IMR-90 (cell line): ENCODE measurements at regions not wholly inside any gene's neighbourhood (a gene's known extent, or its start where the extent isn't known, plus 50 kb on each side); places are given as distances from the start of the nearest gene placed in this dataset.

Source experiments
- ATAC-seq: fragments of 200-7000 bp; cut with Tn5 transposase; 2 replicates; pipeline ENCODE4 v1.9.1; 2020; ENCODE audit warnings: low read depth, mild to moderate bottlenecking, moderate library complexity
- BruUV-seq: library from RNA; stranded (reverse); fragments of 400-500 nt; replicated peaks from 2 replicates; lab custom pipeline; 2021; lab: Mats Ljungman, UMichigan
- CTCF ChIA-PET: fragments of 300-600 bp; formaldehyde crosslinking; extraction: SDS; loops from one replicate; lab custom pipeline; 2021; ENCODE audit warnings: antibody characterized with exemption; lab: Yijun Ruan, JAX
- POLR2A ChIA-PET: fragments of 300-600 bp; sonication (Branson Sonifier 250); formaldehyde crosslinking; loops from one replicate; lab custom pipeline; 2022; ENCODE audit warnings: antibody characterized with exemption; ENCODE audit not compliant: unreplicated experiment; lab: Charles Lee
- DNase-seq: peaks from one replicate; pipeline ENCODE4 v3.0.0; 2013
- H2AFZ ChIP-seq: replicated peaks from 2 replicates; pipeline ENCODE3; 2013; ENCODE audit warnings: low read length, mild to moderate bottlenecking; ENCODE audit not compliant: poor library complexity
- H2AK5ac ChIP-seq: 2 replicates; pipeline ENCODE4 v1.6.1; 2013; ENCODE audit warnings: low read depth, low read length, inconsistent platforms
- H2AK9ac ChIP-seq: replicated peaks from 2 replicates; pipeline ENCODE3; 2013; ENCODE audit warnings: mild to moderate bottlenecking, low read depth, low read length, moderate library complexity; ENCODE audit not compliant: poor library complexity
- H2BK120ac ChIP-seq: 2 replicates; pipeline ENCODE4 v1.6.1; 2013; ENCODE audit warnings: low read depth, low read length, inconsistent platforms
- H2BK15ac ChIP-seq: 3 replicates; pipeline ENCODE4 v1.6.1; 2013; ENCODE audit warnings: low read depth, low read length, inconsistent platforms
- H2BK20ac ChIP-seq: 2 replicates; pipeline ENCODE4 v1.6.1; 2013; ENCODE audit warnings: low read depth, mild to moderate bottlenecking, inconsistent platforms, low read length, moderate library complexity
- H2BK5ac ChIP-seq: 2 replicates; pipeline ENCODE4 v1.6.1; 2013; ENCODE audit warnings: mild to moderate bottlenecking, low read depth, low read length, inconsistent platforms; ENCODE audit not compliant: poor library complexity, severe bottlenecking
- H3K14ac ChIP-seq: replicated peaks from 2 replicates; pipeline ENCODE4 v1.6.1; 2013; ENCODE audit warnings: low read depth, low read length, inconsistent platforms
- H3K18ac ChIP-seq: 2 replicates; pipeline ENCODE4 v1.6.1; 2013; ENCODE audit warnings: low read depth, low read length, control low read depth
- H3K23ac ChIP-seq: 2 replicates; pipeline ENCODE4 v1.6.1; 2013; ENCODE audit warnings: low read depth, low read length, inconsistent platforms
- H3K27ac ChIP-seq: 2 replicates; pipeline ENCODE4 v1.5.1; 2013; ENCODE audit warnings: mild to moderate bottlenecking, control low read depth, low read length; ENCODE audit not compliant: insufficient read depth
- H3K27me3 ChIP-seq: 2 replicates; pipeline ENCODE4 v1.6.1; 2013; ENCODE audit warnings: low read length; ENCODE audit not compliant: control insufficient read depth, insufficient read depth
- H3K36me3 ChIP-seq: 2 replicates; pipeline ENCODE4 v1.6.1; 2013; ENCODE audit warnings: low read length, mixed read lengths; ENCODE audit not compliant: control insufficient read depth, insufficient read depth
- H3K4ac ChIP-seq: 2 replicates; pipeline ENCODE4 v1.6.1; 2013; ENCODE audit warnings: low read depth, low read length, inconsistent platforms
- H3K4me1 ChIP-seq: 2 replicates; pipeline ENCODE4 v1.6.1; 2013; ENCODE audit warnings: low read length, mixed read lengths; ENCODE audit not compliant: control insufficient read depth, insufficient read depth
- H3K4me2 ChIP-seq: 2 replicates; pipeline ENCODE4 v1.6.1; 2013; ENCODE audit warnings: low read depth, mild to moderate bottlenecking, control low read depth, low read length, moderate library complexity
- H3K4me3 ChIP-seq: 2 replicates; pipeline ENCODE4 v1.5.1; 2013; ENCODE audit warnings: low read depth, mild to moderate bottlenecking, control low read depth, low read length, moderate library complexity; ENCODE audit not compliant: insufficient read depth
- H3K56ac ChIP-seq: 2 replicates; pipeline ENCODE4 v1.6.1; 2013; ENCODE audit warnings: low read length, inconsistent platforms; ENCODE audit not compliant: insufficient read depth; ENCODE audit errors: extremely low read depth
- H3K79me1 ChIP-seq, 2 experiments: 2 replicates each; pipeline ENCODE4 v1.6.1; 2013; ENCODE audit warnings: low read length in 2 of 2, inconsistent platforms in 1 of 2, low read depth in 1 of 2
- H3K9ac ChIP-seq: 2 replicates; pipeline ENCODE4 v1.6.1; 2013; ENCODE audit warnings: low read depth, low read length, control low read depth
- H3K9me1 ChIP-seq: 2 replicates; pipeline ENCODE4 v1.6.1; 2013; ENCODE audit warnings: low read length, inconsistent platforms; ENCODE audit not compliant: insufficient read depth
- H3K9me3 ChIP-seq: 2 replicates; pipeline ENCODE4 v1.6.1; 2013; ENCODE audit warnings: low read length; ENCODE audit not compliant: control insufficient read depth, insufficient read depth
- H4K20me1 ChIP-seq: 2 replicates; pipeline ENCODE4 v1.6.1; 2013; ENCODE audit warnings: low read length, inconsistent platforms; ENCODE audit not compliant: insufficient read depth
- H4K5ac ChIP-seq: 2 replicates; pipeline ENCODE4 v1.6.1; 2013; ENCODE audit warnings: mild to moderate bottlenecking, low read depth, low read length, control low read depth
- H4K8ac ChIP-seq, 2 experiments: 2 replicates each; pipeline ENCODE4 v1.6.1; 2013; ENCODE audit warnings: low read depth in 2 of 2, low read length in 2 of 2, control low read depth in 1 of 2, inconsistent platforms in 1 of 2
- H4K91ac ChIP-seq: 2 replicates; pipeline ENCODE4 v1.6.1; 2013; ENCODE audit warnings: low read depth, low read length, inconsistent platforms; ENCODE audit not compliant: insufficient read depth
- BHLHE40 ChIP-seq: fragments of 150-350 bp; IDR thresholded peaks from 2 replicates; pipeline ENCODE4 v1.6.1; 2016; ENCODE audit warnings: mild to moderate bottlenecking, low read depth, low read length
- CHD1 ChIP-seq: IDR thresholded peaks from 2 replicates; pipeline ENCODE4 v1.6.1; 2012; ENCODE audit warnings: low read depth, low read length, improper control_type of control experiment
- FOS ChIP-seq: fragments of 150-350 bp; IDR thresholded peaks from 2 replicates; pipeline ENCODE4 v1.6.1; 2016; ENCODE audit warnings: low read depth, low read length
- MAFK ChIP-seq: IDR thresholded peaks from 2 replicates; pipeline ENCODE4 v1.6.1; 2012; ENCODE audit warnings: low read depth, low read length, improper control_type of control experiment
- MAZ ChIP-seq: IDR thresholded peaks from 2 replicates; pipeline ENCODE4 v1.6.1; 2012; ENCODE audit warnings: low read depth, mild to moderate bottlenecking, low read length, improper control_type of control experiment, moderate library complexity, borderline replicate concordance
- NFE2L2 ChIP-seq: fragments of 150-350 bp; IDR thresholded peaks from 2 replicates; pipeline ENCODE4 v1.6.1; 2016; ENCODE audit warnings: low read depth, mild to moderate bottlenecking, low read length
- POLR2A ChIP-seq: IDR thresholded peaks from 2 replicates; pipeline ENCODE4 v1.6.1; 2012; ENCODE audit warnings: mild to moderate bottlenecking, low read depth, low read length
- RCOR1 ChIP-seq: IDR thresholded peaks from 2 replicates; pipeline ENCODE4 v1.6.1; 2012; ENCODE audit warnings: mild to moderate bottlenecking, low read length, improper control_type of control experiment; ENCODE audit not compliant: insufficient replicate concordance
- RFX5 ChIP-seq: IDR thresholded peaks from 2 replicates; pipeline ENCODE4 v1.8.0; 2012; ENCODE audit warnings: low read depth, mild to moderate bottlenecking, low read length, moderate library complexity
- WGBS, 2 experiments: methylation state at CpG; one replicate each; pipeline versions ENCODE4 v1.1.5 to v1.1.7; 2013; ENCODE audit warnings: missing lambda C conversion rate in 2 of 2; ENCODE audit not compliant: insufficient read length in 1 of 2; ENCODE audit errors: extremely low coverage in 2 of 2; 5-methylcytosine and 5-hydroxymethylcytosine counted together
- dilution Hi-C: fragments of 300-500 bp; cut with HindIII; formaldehyde crosslinking; loops from one replicate; pipeline ENCODE4 v1.14.3; 2018; ENCODE audit warnings: low sequenced_read_pairs; ENCODE audit not compliant: unreplicated experiment
- in situ Hi-C: fragments of 300-500 bp; cut with MboI; formaldehyde crosslinking; loops from 3 replicates; pipeline ENCODE4 v1.14.3; 2019; ENCODE audit warnings: low sequenced_read_pairs, inconsistent platforms, mixed read lengths
- intact Hi-C: fragments of 100-400 bp; cut with micrococcal nuclease; formaldehyde crosslinking; loops from 2 replicates; pipeline ENCODE4 v1.10.0; 2022
- TF ChIP-seq, protein P1 (sequence below): fragments of 150-350 bp; IDR thresholded peaks from 2 replicates; pipeline ENCODE4 v1.6.1; 2016; ENCODE audit warnings: low read depth, mild to moderate bottlenecking, low read length, moderate library complexity, borderline replicate concordance

- no peaks in the 10 kb centered on the region for H4K20me1 ChIP-seq
- H2BK5ac ChIP-seq, result no peak overlapping the region
- TF ChIP-seq CHD1, result no peak
- no peak for TF ChIP-seq RCOR1
- no peak for TF ChIP-seq MAFK
- TF ChIP-seq, protein P1, sequence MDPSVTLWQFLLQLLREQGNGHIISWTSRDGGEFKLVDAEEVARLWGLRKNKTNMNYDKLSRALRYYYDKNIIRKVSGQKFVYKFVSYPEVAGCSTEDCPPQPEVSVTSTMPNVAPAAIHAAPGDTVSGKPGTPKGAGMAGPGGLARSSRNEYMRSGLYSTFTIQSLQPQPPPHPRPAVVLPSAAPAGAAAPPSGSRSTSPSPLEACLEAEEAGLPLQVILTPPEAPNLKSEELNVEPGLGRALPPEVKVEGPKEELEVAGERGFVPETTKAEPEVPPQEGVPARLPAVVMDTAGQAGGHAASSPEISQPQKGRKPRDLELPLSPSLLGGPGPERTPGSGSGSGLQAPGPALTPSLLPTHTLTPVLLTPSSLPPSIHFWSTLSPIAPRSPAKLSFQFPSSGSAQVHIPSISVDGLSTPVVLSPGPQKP, result no peak
- TF ChIP-seq POLR2A, result no peak
- TF ChIP-seq MAZ, result no peak
- TF ChIP-seq NFE2L2, result no peak
- no peak for TF ChIP-seq RFX5
- TF ChIP-seq FOS, result no peak
- TF ChIP-seq BHLHE40, result no peak
- no peak overlapping the region for H2AFZ ChIP-seq
- ATAC-seq (no peak), DNase-seq (no peak)
- intact Hi-C loops (no loop called here), in situ Hi-C loops (no loop called here), dilution Hi-C loops (no loop called here)
- no peak overlapping the region for H2BK15ac ChIP-seq
- 0 out of 4 replicates have a peak overlapping the region, but pooled peaks of 1 of the 2 experiments have one; percentile 44 for H4K8ac ChIP-seq
- peaks cover 10% of the 10 kb centered on the region for H3K4me1 ChIP-seq
- no peak overlapping the region for H3K4ac ChIP-seq
- no peak overlapping the region for H3K27ac ChIP-seq
- WGBS, 2 experiments, result no CpG with 5 or more reads among the region's 4 CpGs
- no peak overlapping the region for H3K18ac ChIP-seq
- peak overlapping the region; percentile 91; the same call in 1 of the 2 replicates for H3K4me2 ChIP-seq
- H3K14ac ChIP-seq, result no peak overlapping the region
- no peak overlapping the region for H2AK5ac ChIP-seq
- 0 out of 2 replicates have a peak, but pooled peaks cover 1% of the 10 kb centered on the region for H3K27me3 ChIP-seq
- ChIA-PET POLR2A (no interaction called here), CTCF (interaction anchor here (0.7 kb wide), 1 partner anchor 12 kb away, joined by 3 read pairs; no protein-coding TSS in a partner anchor)
- H3K56ac ChIP-seq, result no peak overlapping the region
- H2AK9ac ChIP-seq, result no peak overlapping the region
- H3K4me3 ChIP-seq, result no peak overlapping the region
- H3K79me1 ChIP-seq, result no peaks in the 10 kb centered on the region
- no peaks in the 10 kb centered on the region for H3K9me3 ChIP-seq
- H2BK20ac ChIP-seq, result no peak overlapping the region
- no peaks in the 10 kb centered on the region for H3K36me3 ChIP-seq
- no peaks in the 10 kb centered on the region for H3K9me1 ChIP-seq
- no TSS peak for BruUV-seq
- no peak overlapping the region for H3K23ac ChIP-seq
- H4K5ac ChIP-seq, result no peak overlapping the region
- no peak overlapping the region for H3K9ac ChIP-seq
- no peak overlapping the region for H4K91ac ChIP-seq
- no peak overlapping the region; the same call in 1 of the 2 replicates for H2BK120ac ChIP-seq
These were observed 520.9 kb downstream of the CD83 start for GRCh38 chr6:14638435-14638905.
